ENCODE measurements at regions not wholly inside any gene's neighbourhood (a gene's known extent, or its start where the extent isn't known, plus 50 kb on each side); places are given as distances from the start of the nearest gene placed in this dataset.

DNA sequence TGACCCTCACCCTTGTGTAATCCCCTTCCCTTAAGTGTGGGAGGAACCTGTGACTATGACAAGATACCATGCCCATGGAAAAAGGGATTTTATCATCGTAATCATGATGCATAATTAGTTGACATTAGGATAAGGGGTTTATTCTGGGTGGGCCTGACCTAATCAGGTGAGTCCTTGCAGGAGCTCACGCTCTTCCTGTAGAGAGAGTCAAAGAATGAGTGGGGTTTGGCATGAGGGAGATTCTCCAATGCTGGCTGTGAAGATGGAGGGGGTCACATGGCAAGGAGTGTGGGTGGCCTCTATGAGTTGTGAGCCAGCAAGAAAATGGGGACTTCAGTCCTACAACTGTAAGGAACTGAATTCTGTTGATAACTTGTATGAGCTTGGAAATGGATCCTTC, 342.0 kb upstream of the TSHZ2 start:
- TF ChIP-seq, protein P1, sequence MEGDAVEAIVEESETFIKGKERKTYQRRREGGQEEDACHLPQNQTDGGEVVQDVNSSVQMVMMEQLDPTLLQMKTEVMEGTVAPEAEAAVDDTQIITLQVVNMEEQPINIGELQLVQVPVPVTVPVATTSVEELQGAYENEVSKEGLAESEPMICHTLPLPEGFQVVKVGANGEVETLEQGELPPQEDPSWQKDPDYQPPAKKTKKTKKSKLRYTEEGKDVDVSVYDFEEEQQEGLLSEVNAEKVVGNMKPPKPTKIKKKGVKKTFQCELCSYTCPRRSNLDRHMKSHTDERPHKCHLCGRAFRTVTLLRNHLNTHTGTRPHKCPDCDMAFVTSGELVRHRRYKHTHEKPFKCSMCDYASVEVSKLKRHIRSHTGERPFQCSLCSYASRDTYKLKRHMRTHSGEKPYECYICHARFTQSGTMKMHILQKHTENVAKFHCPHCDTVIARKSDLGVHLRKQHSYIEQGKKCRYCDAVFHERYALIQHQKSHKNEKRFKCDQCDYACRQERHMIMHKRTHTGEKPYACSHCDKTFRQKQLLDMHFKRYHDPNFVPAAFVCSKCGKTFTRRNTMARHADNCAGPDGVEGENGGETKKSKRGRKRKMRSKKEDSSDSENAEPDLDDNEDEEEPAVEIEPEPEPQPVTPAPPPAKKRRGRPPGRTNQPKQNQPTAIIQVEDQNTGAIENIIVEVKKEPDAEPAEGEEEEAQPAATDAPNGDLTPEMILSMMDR (IDR thresholded peaks at IDR 0.05 in 2 of 3, conservative IDR thresholded peaks at IDR 0.05 in 1 of 3; ENCODE audit: borderline replicate concordance in 1 of 3, insufficient read depth in 1 of 3, low read depth in 2 of 3, low read length in 2 of 3), result no peak
- TF ChIP-seq JUND (IDR thresholded peaks at IDR 0.05), result no peak

All from HCT116 (cell line).